HepG2 (cell line): ENCODE measurements at regions not wholly inside any gene's neighbourhood (a gene's known extent, or its start where the extent isn't known, plus 50 kb on each side); places are given as distances from the start of the nearest gene placed in this dataset.

Experiments used
- ATAC-seq: fragments of 200-7000 bp; cut with Tn5 transposase; 3 replicates; pipeline ENCODE4 v1.9.1; 2020; ENCODE audit warnings: mild to moderate bottlenecking, moderate library complexity
- BruUV-seq: library from RNA; stranded (reverse); fragments of 400-500 nt; replicated peaks from 2 replicates; lab custom pipeline; 2021; lab: Mats Ljungman, UMichigan
- CTCF ChIA-PET: fragments of 300-600 bp; formaldehyde crosslinking; extraction: SDS; loops from one replicate; lab custom pipeline; 2021; ENCODE audit warnings: low total read pairs, inconsistent platforms, low intra/inter-chr PET ratio; lab: Yijun Ruan, JAX
- POLR2A ChIA-PET: fragments of 350-600 bp; sonication (Branson Sonifier 250); formaldehyde crosslinking; loops from one replicate; lab custom pipeline; 2020; ENCODE audit warnings: antibody characterized with exemption, inconsistent platforms; lab: Yijun Ruan, JAX
- DNase-seq: peaks from one replicate; pipeline ENCODE4 v3.0.0-alpha.2; 2015; ENCODE audit warnings: low spot score
- FAIRE-seq: peaks from 3 replicates; lab custom pipeline; 2011; peaks lifted over from hg19 to GRCh38; lab: Jason Lieb, UNC
- H2AFZ ChIP-seq: one replicate; pipeline ENCODE4 v1.6.1; 2011; ENCODE audit warnings: low read length, inconsistent platforms
- H3K27ac ChIP-seq: fragments of 300-600 bp; 3 replicates; pipeline ENCODE4 v1.8.0; 2011; ENCODE audit warnings: mixed run types, mild to moderate bottlenecking, mixed read lengths, low read length, inconsistent platforms; ENCODE audit not compliant: insufficient read depth; ENCODE audit errors: extremely low read length
- H3K27me3 ChIP-seq, 2 experiments: fragments of 200-600 bp in 1 of 2; 2 replicates in 1 of 2; 3 replicates in 1 of 2; pipeline versions ENCODE4 v1.6.0 to v1.8.0; 2011; ENCODE audit warnings: low read length in 2 of 2, mild to moderate bottlenecking in 2 of 2, moderate library complexity in 2 of 2, inconsistent platforms in 1 of 2; ENCODE audit not compliant: insufficient read depth in 2 of 2, control insufficient read depth in 1 of 2
- H3K36me3 ChIP-seq, 2 experiments: fragments of 200-600 bp in 1 of 2; replicated peaks in 1 of 2; 2 replicates in 1 of 2; 3 replicates in 1 of 2; pipeline versions ENCODE4 v1.5.1 to v1.8.0; 2011; ENCODE audit warnings: low read length in 2 of 2, inconsistent platforms in 1 of 2; ENCODE audit not compliant: insufficient read depth in 2 of 2, control insufficient read depth in 1 of 2
- H3K4me1 ChIP-seq: 2 replicates; pipeline ENCODE4 v1.5.1; 2012; ENCODE audit warnings: low read length, inconsistent platforms; ENCODE audit not compliant: insufficient read depth
- H3K4me2 ChIP-seq: 2 replicates; pipeline ENCODE4 v1.6.0; 2011; ENCODE audit warnings: low read depth, low read length, inconsistent platforms
- H3K4me3 ChIP-seq, 3 experiments: fragments of 200-600 bp in 1 of 3; sonication (generic), shearing (Covaris generic) in 1 of 3; replicated peaks in 1 of 3; 2 replicates each; pipeline ENCODE4 v1.5.1; 2011 to 2016; ENCODE audit warnings: low read length in 3 of 3, inconsistent platforms in 2 of 3, low read depth in 2 of 3, mild to moderate bottlenecking in 2 of 3, control low read depth in 1 of 3, mixed read lengths in 1 of 3; ENCODE audit not compliant: insufficient read depth in 1 of 3
- H3K79me2 ChIP-seq: one replicate; pipeline ENCODE4 v1.6.1; 2011; ENCODE audit warnings: low read length, inconsistent platforms; ENCODE audit not compliant: insufficient read depth
- H3K9ac ChIP-seq: 2 replicates; pipeline ENCODE4 v1.6.0; 2011; ENCODE audit warnings: mild to moderate bottlenecking, low read depth, low read length, inconsistent platforms; ENCODE audit not compliant: insufficient read depth
- H3K9me3 ChIP-seq: 2 replicates; pipeline ENCODE4 v1.5.1; 2012; ENCODE audit warnings: mild to moderate bottlenecking, low read length
- H4K20me1 ChIP-seq: 2 replicates; pipeline ENCODE4 v1.6.0; 2011; ENCODE audit warnings: inconsistent platforms, mild to moderate bottlenecking, low read length, moderate library complexity; ENCODE audit not compliant: insufficient read depth
- ATF1 ChIP-seq: IDR thresholded peaks from 2 replicates; pipeline ENCODE4 v1.6.1; 2016; ENCODE audit warnings: mild to moderate bottlenecking, control low read depth
- EED ChIP-seq: sonication (generic); formaldehyde crosslinking; IDR thresholded peaks from 2 replicates; pipeline ENCODE4 v1.5.0; 2020; ENCODE audit warnings: mild to moderate bottlenecking, missing genetic modification reagents
- ELF4 ChIP-seq: sonication (generic); formaldehyde crosslinking; IDR thresholded peaks from 2 replicates; pipeline ENCODE4 v1.5.0; 2020; ENCODE audit warnings: missing genetic modification reagents, mild to moderate bottlenecking, moderate library complexity, borderline replicate concordance
- RFX3 ChIP-seq: IDR thresholded peaks from 2 replicates; pipeline ENCODE4 v1.6.1; 2016; ENCODE audit warnings: missing biosample characterization, missing genetic modification reagents
- SAP130 ChIP-seq: IDR thresholded peaks from 2 replicates; pipeline ENCODE4 v1.6.1; 2016; ENCODE audit warnings: low read depth
- SMARCE1 ChIP-seq: fragments of 450-650 bp; IDR thresholded peaks from 2 replicates; pipeline ENCODE4 v1.6.1; 2017; ENCODE audit warnings: borderline replicate concordance
- TRIM24 ChIP-seq: sonication (generic); formaldehyde crosslinking; IDR thresholded peaks from 2 replicates; pipeline ENCODE4 v1.8.0; 2022; ENCODE audit warnings: mild to moderate bottlenecking, missing genetic modification reagents
- ZNF337 ChIP-seq: sonication (generic); formaldehyde crosslinking; IDR thresholded peaks from 2 replicates; pipeline ENCODE4 v1.5.1; 2020; ENCODE audit warnings: missing genetic modification reagents, low read depth, mild to moderate bottlenecking, borderline replicate concordance
- ZNF451 ChIP-seq: sonication (generic); formaldehyde crosslinking; IDR thresholded peaks from 2 replicates; pipeline ENCODE4 v1.5.0; 2020; ENCODE audit warnings: mild to moderate bottlenecking, missing genetic modification reagents
- ZNF780A ChIP-seq: sonication (generic); formaldehyde crosslinking; IDR thresholded peaks from 2 replicates; pipeline ENCODE4 v1.8.0; 2022; ENCODE audit warnings: mild to moderate bottlenecking, missing genetic modification reagents, moderate library complexity
- WGBS: methylation state at CpG from one replicate; pipeline ENCODE4 v1.1.6; 2017; ENCODE audit warnings: low lambda C conversion rate; 5-methylcytosine and 5-hydroxymethylcytosine counted together
- in situ Hi-C: cut with HindIII; loops from 2 replicates; pipeline ENCODE4 v1.10.0; 2017; ENCODE audit warnings: low pct_unique_long_range_greater_than_20kb; ENCODE audit not compliant: extremely low pct_ligation_motif_present
- intact Hi-C: fragments of 100-400 bp; cut with micrococcal nuclease; formaldehyde crosslinking; loops from one replicate; pipeline ENCODE4 v1.10.0; 2022; ENCODE audit not compliant: unreplicated experiment
- TF ChIP-seq, protein P1 (sequence below): sonication (generic); formaldehyde crosslinking; IDR thresholded peaks from 2 replicates; pipeline ENCODE4 v1.4.0; 2020; ENCODE audit warnings: mild to moderate bottlenecking, missing genetic modification reagents
- TF ChIP-seq, protein P2 (sequence below): sonication (generic); formaldehyde crosslinking; IDR thresholded peaks from 2 replicates; pipeline ENCODE4 v1.4.0; 2020; ENCODE audit warnings: mild to moderate bottlenecking, low read depth, missing genetic modification reagents

DNA sequence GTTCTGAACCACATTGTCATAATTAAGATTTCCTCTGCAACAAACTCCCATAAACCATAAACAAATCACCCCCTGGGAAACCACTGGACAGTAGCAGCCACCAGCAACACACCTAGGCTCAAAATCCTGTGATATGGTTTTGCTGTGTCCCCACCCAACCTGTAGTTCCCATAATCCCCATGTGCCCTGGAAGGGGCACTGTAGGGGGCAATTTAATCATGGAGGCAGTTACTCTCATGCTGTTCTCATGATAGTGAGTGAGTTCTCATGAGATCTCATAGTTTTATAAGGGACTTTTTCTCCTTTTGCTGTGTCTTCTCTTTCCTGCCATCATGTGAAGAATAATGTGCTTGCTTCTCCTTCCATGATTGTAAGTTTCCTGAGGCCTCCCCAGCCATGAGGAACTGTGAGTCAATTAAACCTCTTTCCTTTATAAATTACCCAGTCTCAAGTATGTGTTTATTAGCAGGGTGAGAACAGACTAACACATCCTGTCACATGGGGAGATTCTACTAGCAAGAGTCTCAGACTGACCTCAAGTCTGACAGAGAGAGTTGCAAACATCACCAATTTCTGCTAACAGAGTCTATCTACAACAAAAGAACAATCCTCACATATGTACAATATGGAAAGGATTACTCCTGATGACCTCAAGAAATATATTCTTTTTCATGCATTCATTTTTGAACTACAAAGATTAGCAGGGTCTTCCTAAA lies 182.6 kb downstream of the GRB14 start:
- no peak for DNase-seq
- no peak for FAIRE-seq
- no peaks in the 10 kb centered on the region for H3K36me3 ChIP-seq
- H2AFZ ChIP-seq: no peak overlapping the region
- no peak for TF ChIP-seq ELF4 (CRISPR knock-in tag)
- no peak for TF ChIP-seq RFX3 (CRISPR knock-in tag)
- no peak for TF ChIP-seq EED (CRISPR knock-in tag)
- in situ Hi-C loops (no loop called here), intact Hi-C loops (no loop called here)
- no peak overlapping the region for H3K27ac ChIP-seq
- no peak overlapping the region for H3K4me3 ChIP-seq
- ATAC-seq: no peak
- H3K9ac ChIP-seq: no peak overlapping the region
- no peaks in the 10 kb centered on the region for H3K9me3 ChIP-seq
- BruUV-seq: no TSS peak
- H3K4me2 ChIP-seq: no peak overlapping the region
- H3K4me1 ChIP-seq: no peaks in the 10 kb centered on the region
- POLR2A ChIA-PET: no interaction called here
- no peaks in the 10 kb centered on the region for H3K27me3 ChIP-seq
- CTCF ChIA-PET: no interaction called here
- no peaks in the 10 kb centered on the region for H3K79me2 ChIP-seq
- H4K20me1 ChIP-seq: no peaks in the 10 kb centered on the region

- Histone ChIP-seq H3K27ac (no peak overlapping the region), H3K36me3 (no peaks in the 10 kb centered on the region), H3K9me3 (no peaks in the 10 kb centered on the region), H4K20me1 (no peaks in the 10 kb centered on the region), H3K79me2 (no peaks in the 10 kb centered on the region), H3K4me2 (no peak overlapping the region), H3K9ac (no peak overlapping the region), H3K27me3 (no peaks in the 10 kb centered on the region), H3K4me3 (no peak overlapping the region), H3K4me1 (no peaks in the 10 kb centered on the region), H2AFZ (no peak overlapping the region)
- intact Hi-C loops: no loop called here
- TF ChIP-seq, protein P1, sequence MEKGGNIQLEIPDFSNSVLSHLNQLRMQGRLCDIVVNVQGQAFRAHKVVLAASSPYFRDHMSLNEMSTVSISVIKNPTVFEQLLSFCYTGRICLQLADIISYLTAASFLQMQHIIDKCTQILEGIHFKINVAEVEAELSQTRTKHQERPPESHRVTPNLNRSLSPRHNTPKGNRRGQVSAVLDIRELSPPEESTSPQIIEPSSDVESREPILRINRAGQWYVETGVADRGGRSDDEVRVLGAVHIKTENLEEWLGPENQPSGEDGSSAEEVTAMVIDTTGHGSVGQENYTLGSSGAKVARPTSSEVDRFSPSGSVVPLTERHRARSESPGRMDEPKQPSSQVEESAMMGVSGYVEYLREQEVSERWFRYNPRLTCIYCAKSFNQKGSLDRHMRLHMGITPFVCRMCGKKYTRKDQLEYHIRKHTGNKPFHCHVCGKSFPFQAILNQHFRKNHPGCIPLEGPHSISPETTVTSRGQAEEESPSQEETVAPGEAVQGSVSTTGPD (CRISPR knock-in tag): no peak
- TF ChIP-seq SAP130 (CRISPR knock-in tag) (no peak), ZNF337 (CRISPR knock-in tag) (no peak), ZNF780A (CRISPR knock-in tag) (no peak), TRIM24 (CRISPR knock-in tag) (no peak), ATF1 (CRISPR knock-in tag) (no peak), ZNF451 (CRISPR knock-in tag) (no peak), SMARCE1 (no peak)
- TF ChIP-seq, protein P2, sequence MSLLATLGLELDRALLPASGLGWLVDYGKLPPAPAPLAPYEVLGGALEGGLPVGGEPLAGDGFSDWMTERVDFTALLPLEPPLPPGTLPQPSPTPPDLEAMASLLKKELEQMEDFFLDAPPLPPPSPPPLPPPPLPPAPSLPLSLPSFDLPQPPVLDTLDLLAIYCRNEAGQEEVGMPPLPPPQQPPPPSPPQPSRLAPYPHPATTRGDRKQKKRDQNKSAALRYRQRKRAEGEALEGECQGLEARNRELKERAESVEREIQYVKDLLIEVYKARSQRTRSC (CRISPR knock-in tag): no peak
- FAIRE-seq (no peak), DNase-seq (no peak), ATAC-seq (no peak)
- WGBS: 2% methylated on average over 3 of the region's 3 CpGs
- POLR2A ChIA-PET: no interaction called here
- no TSS peak for BruUV-seq
- CTCF ChIA-PET: no interaction called here
- in situ Hi-C loops: no loop called here
Observed at GRCh38 chr2:164436131-164436530, 185.2 kb downstream of the GRB14 start.
